Epithelial cell of proximal tubule (primary cell): ENCODE measurements at regions not wholly inside any gene's neighbourhood (a gene's known extent, or its start where the extent isn't known, plus 50 kb on each side); places are given as distances from the start of the nearest gene placed in this dataset.

Experiments used
- DNase-seq: peaks from one replicate; pipeline ENCODE4 v3.0.0-alpha.2; 2011; ENCODE audit warnings: low read depth
- H3K4me3 ChIP-seq: 2 replicates; pipeline ENCODE4 v1.5.1; 2011; ENCODE audit warnings: low read depth, mild to moderate bottlenecking, low read length
- TF ChIP-seq, protein P1 (sequence below): conservative IDR thresholded peaks from 2 replicates; pipeline ENCODE4 v1.5.1; 2012; ENCODE audit warnings: low read depth, mild to moderate bottlenecking, low read length

DNA sequence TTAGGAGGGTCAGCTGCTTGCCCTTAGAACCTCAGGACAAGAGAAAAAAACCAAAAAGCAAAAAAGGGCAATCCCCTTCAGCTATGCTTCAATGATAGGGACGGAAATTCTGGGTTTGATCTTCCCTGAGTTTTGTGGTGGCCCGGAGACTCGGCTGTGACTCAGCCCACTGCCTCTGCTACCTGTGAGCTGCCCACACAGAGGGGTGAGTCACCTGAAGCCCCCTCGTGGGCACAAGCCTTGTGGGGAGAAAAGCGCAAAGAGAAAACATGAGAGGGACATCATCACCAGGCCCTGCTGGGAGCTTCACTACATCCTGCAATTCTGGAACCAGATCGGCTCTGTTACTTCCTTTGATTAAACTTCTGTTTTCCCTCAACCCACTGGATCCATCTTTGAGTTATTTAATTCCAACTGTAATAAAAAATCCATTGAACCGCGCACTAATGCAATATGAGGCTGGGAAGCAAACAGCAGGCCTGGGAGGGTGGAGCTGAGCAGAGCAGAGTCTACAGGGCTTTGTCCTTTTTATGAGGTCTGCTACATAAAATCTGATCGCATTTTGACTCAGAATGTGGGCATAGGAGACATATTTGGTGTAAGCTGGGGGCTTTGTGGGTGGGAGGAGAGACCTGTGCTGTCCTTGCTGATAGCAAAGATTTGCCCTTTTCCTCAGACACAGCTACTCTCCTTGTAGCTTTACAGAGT lies 58.7 kb upstream of the STUM start:
- TF ChIP-seq, protein P1, sequence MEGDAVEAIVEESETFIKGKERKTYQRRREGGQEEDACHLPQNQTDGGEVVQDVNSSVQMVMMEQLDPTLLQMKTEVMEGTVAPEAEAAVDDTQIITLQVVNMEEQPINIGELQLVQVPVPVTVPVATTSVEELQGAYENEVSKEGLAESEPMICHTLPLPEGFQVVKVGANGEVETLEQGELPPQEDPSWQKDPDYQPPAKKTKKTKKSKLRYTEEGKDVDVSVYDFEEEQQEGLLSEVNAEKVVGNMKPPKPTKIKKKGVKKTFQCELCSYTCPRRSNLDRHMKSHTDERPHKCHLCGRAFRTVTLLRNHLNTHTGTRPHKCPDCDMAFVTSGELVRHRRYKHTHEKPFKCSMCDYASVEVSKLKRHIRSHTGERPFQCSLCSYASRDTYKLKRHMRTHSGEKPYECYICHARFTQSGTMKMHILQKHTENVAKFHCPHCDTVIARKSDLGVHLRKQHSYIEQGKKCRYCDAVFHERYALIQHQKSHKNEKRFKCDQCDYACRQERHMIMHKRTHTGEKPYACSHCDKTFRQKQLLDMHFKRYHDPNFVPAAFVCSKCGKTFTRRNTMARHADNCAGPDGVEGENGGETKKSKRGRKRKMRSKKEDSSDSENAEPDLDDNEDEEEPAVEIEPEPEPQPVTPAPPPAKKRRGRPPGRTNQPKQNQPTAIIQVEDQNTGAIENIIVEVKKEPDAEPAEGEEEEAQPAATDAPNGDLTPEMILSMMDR = no peak
- DNase-seq = no peak
- no peak overlapping the region for H3K4me3 ChIP-seq

GRCh38 chr1:226490426-226490809 lies 58.1 kb upstream of the STUM start:
- DNase-seq = no peak
- TF ChIP-seq, protein P1 = no peak
- H3K4me3 ChIP-seq = no peak overlapping the region

- H3K4me3 ChIP-seq = no peak overlapping the region
- TF ChIP-seq, protein P1 = no peak
- DNase-seq = no peak
These were observed 57.3 kb upstream of the STUM start for GRCh38 chr1:226491093-226491850.

GRCh38 chr1:226492426-226493137 lies 56.0 kb upstream of the STUM start:
- H3K4me3 ChIP-seq = no peak overlapping the region
- DNase-seq = no peak
- TF ChIP-seq, protein P1 = no peak

- H3K4me3 ChIP-seq = no peak overlapping the region
- TF ChIP-seq, protein P1 = no peak
- DNase-seq = no peak
These were observed 54.4 kb upstream of the STUM start for GRCh38 chr1:226494092-226494609.

DNA sequence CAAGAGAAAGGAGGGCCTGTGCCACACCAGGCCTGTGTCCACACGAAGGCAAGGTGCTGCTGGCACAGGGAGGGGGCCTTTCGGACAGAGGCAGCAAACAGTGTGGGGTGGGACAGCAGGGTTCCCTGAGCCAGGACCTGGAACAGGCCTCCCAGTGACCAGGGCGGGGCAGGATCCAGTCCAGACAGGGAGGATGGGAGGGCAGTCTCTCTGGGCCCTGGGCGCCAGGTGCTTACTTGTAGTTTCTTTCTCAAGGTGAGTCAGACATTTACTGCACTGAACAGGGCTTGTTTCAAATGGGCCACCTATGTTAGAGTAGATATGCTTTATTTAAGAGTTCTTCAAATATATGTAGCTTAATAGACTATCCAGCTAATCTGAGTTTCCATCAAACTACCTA lies 52.8 kb upstream of the STUM start:
- TF ChIP-seq, protein P1 = no peak
- no peak for DNase-seq
- no peak overlapping the region for H3K4me3 ChIP-seq
